Gastroesophageal sphincter (tissue), 4 donors: ENCODE measurements at regions not wholly inside any gene's neighbourhood (a gene's known extent, or its start where the extent isn't known, plus 50 kb on each side); places are given as distances from the start of the nearest gene placed in this dataset.

Experiments
- ATAC-seq: fragments of 150-250 bp; one replicate; pipeline ENCODE4 v1.9.1; 2016; ENCODE audit warnings: mild to moderate bottlenecking, moderate library complexity
- H3K27ac ChIP-seq, 4 donors: fragments of 200-600 bp; sonication (generic) in 3 of 4; 1 replicate in 3 of 4; 2 replicates in 1 of 4; pipeline ENCODE4 v1.5.1; 2016 to 2019
- H3K27me3 ChIP-seq: fragments of 200-600 bp; sonication (generic); one replicate; pipeline ENCODE4 v1.5.1; 2019
- H3K36me3 ChIP-seq, 2 donors: fragments of 200-600 bp; sonication (generic); one replicate each; pipeline ENCODE4 v1.5.1; 2019; ENCODE audit warnings: control low read depth in 1 of 2
- H3K4me1 ChIP-seq, 3 donors: fragments of 200-600 bp; sonication (generic); 1 replicate in 2 of 3; 2 replicates in 1 of 3; pipeline ENCODE4 v1.5.1; 2016 to 2019; ENCODE audit warnings: control low read depth in 2 of 3
- H3K4me3 ChIP-seq, 2 donors: fragments of 200-600 bp; sonication (generic); one replicate each; pipeline ENCODE4 v1.5.1; 2019; ENCODE audit warnings: mild to moderate bottlenecking in 1 of 2, moderate library complexity in 1 of 2
- H3K9me3 ChIP-seq, 3 donors: fragments of 200-600 bp; sonication (generic); one replicate each; pipeline ENCODE4 v1.5.1; 2017 to 2019; ENCODE audit warnings: control low read depth in 2 of 3
- CTCF ChIP-seq, 4 experiments: fragments of 200-600 bp in 2 of 4; fragments of 450-650 bp in 2 of 4; sonication (generic) in 1 of 4; IDR thresholded peaks; one replicate each; pipeline ENCODE4 v1.5.1; 2017 to 2019; ENCODE audit warnings: antibody characterized with exemption in 4 of 4, mild to moderate bottlenecking in 2 of 4, moderate library complexity in 2 of 4
- EP300 ChIP-seq: sonication (generic); formaldehyde crosslinking; IDR thresholded peaks from one replicate; pipeline ENCODE4 v1.6.1; 2017; ENCODE audit warnings: antibody characterized with exemption, mild to moderate bottlenecking
- POLR2A ChIP-seq, 2 donors: fragments of 450-650 bp; IDR thresholded peaks; one replicate each; pipeline ENCODE4 v1.6.1; 2017; ENCODE audit warnings: antibody characterized with exemption in 2 of 2, mild to moderate bottlenecking in 2 of 2, moderate library complexity in 1 of 2
- POLR2AphosphoS5 ChIP-seq: sonication (generic); formaldehyde crosslinking; IDR thresholded peaks from one replicate; pipeline ENCODE4 v1.6.1; 2017; ENCODE audit warnings: antibody characterized with exemption
- WGBS, 2 donors: methylation state at CpG; one replicate each; pipeline ENCODE4 v1.1.5; 2018; ENCODE audit warnings: low coverage in 1 of 2; 5-methylcytosine and 5-hydroxymethylcytosine counted together

- no peak overlapping the region for H3K27ac ChIP-seq
- no peak for ATAC-seq
- 68 to 78% methylated on average over 5 to 7 of the region's 8 CpGs for WGBS, 2 donors
Measured at GRCh38 chr22:27596133-27596870, 205.3 kb downstream of the MN1 start.

GRCh38 chr22:27597703-27598444 lies 203.7 kb downstream of the MN1 start:
- Histone ChIP-seq H3K36me3 (no peaks in the 10 kb centered on the region), H3K27me3 (no peaks in the 10 kb centered on the region), H3K4me1 (no peaks in the 10 kb centered on the region), H3K27ac (no peak overlapping the region), H3K4me3 (no peak overlapping the region), H3K9me3 (no peaks in the 10 kb centered on the region)
- TF ChIP-seq CTCF (IDR thresholded peaks at IDR 0.05), result no peak
- TF ChIP-seq POLR2A (IDR thresholded peaks at IDR 0.05), result no peak
- no peak for TF ChIP-seq POLR2AphosphoS5
- no peak for TF ChIP-seq EP300
- WGBS, 2 donors, result no CpG with 5 or more reads among the region's 1 CpG
- ATAC-seq, result no peak

More at GRCh38 chr22:27596133-27596870, 205.3 kb downstream of the MN1 start:
- TF ChIP-seq POLR2AphosphoS5 (no peak), EP300 (no peak)
- Histone ChIP-seq H3K4me3 (no peak overlapping the region), H3K27me3 (no peaks in the 10 kb centered on the region), H3K4me1 (peaks cover 0 to under 1% (median 0%) of the 10 kb centered on the region in 3 donors), H3K36me3 (no peaks in the 10 kb centered on the region), H3K9me3 (no peaks in the 10 kb centered on the region)

GRCh38 chr22:27598792-27599191 lies 202.8 kb downstream of the MN1 start:
- TF ChIP-seq CTCF (IDR thresholded peaks at IDR 0.05) (no peak), POLR2AphosphoS5 (no peak), EP300 (no peak), POLR2A (IDR thresholded peaks at IDR 0.05) (no peak)
- H3K36me3 ChIP-seq, result no peaks in the 10 kb centered on the region

GRCh38 chr22:27601195-27601594 lies 200.4 kb downstream of the MN1 start:
- Histone ChIP-seq H3K27me3 (no peaks in the 10 kb centered on the region), H3K36me3 (no peaks in the 10 kb centered on the region), H3K27ac (no peak overlapping the region), H3K4me3 (no peak overlapping the region), H3K9me3 (peaks cover 0 to 7% (median 0%) of the 10 kb centered on the region in 3 donors), H3K4me1 (no peaks in the 10 kb centered on the region)
- ATAC-seq, result no peak
- TF ChIP-seq EP300, result no peak
- TF ChIP-seq POLR2A (IDR thresholded peaks at IDR 0.05), result no peak
- TF ChIP-seq CTCF (IDR thresholded peaks at IDR 0.05), result no peak
- no peak for TF ChIP-seq POLR2AphosphoS5
- 38 to 63% methylated on average over 1 to 5 of the region's 9 CpGs for WGBS, 2 donors

More at GRCh38 chr22:27598792-27599191, 202.8 kb downstream of the MN1 start:
- 55 to 80% methylated on average over 1 of the region's 1 CpG for WGBS, 2 donors
- no peak for ATAC-seq
- Histone ChIP-seq H3K27ac (no peak overlapping the region), H3K4me3 (no peak overlapping the region), H3K4me1 (no peaks in the 10 kb centered on the region), H3K27me3 (no peaks in the 10 kb centered on the region), H3K9me3 (no peaks in the 10 kb centered on the region)

- Histone ChIP-seq H3K36me3 (no peaks in the 10 kb centered on the region), H3K9me3 (peaks cover 0 to 7% (median 0%) of the 10 kb centered on the region in 3 donors), H3K27me3 (no peaks in the 10 kb centered on the region), H3K4me3 (no peak overlapping the region), H3K27ac (no peak overlapping the region), H3K4me1 (no peaks in the 10 kb centered on the region)
- 56 to 78% methylated on average over 5 of the region's 6 CpGs for WGBS, 2 donors
- no peak for ATAC-seq
- no peak for TF ChIP-seq POLR2A (IDR thresholded peaks at IDR 0.05)
- TF ChIP-seq POLR2AphosphoS5, result no peak
- no peak for TF ChIP-seq CTCF (IDR thresholded peaks at IDR 0.05)
- no peak for TF ChIP-seq EP300
Measured at GRCh38 chr22:27602390-27602789, 199.2 kb downstream of the MN1 start.
